ENCODE measurements at regions not wholly inside any gene's neighbourhood (a gene's known extent, or its start where the extent isn't known, plus 50 kb on each side); places are given as distances from the start of the nearest gene placed in this dataset.

- TF ChIP-seq CEBPB (IDR thresholded peaks at IDR 0.05) (no peak), ZBTB7A (IDR thresholded peaks at IDR 0.05; ENCODE audit: low read depth) (no peak)
Observed at GRCh38 chr2:196225213-196225612, 53.8 kb upstream of the STK17B start.
